HG03457 (cell line): ENCODE measurements at regions not wholly inside any gene's neighbourhood (a gene's known extent, or its start where the extent isn't known, plus 50 kb on each side); places are given as distances from the start of the nearest gene placed in this dataset.

Source experiments
- ATAC-seq: cut with Tn5 transposase; IDR thresholded peaks from one replicate; pipeline ENCODE4 v1.9.1; 2021; ENCODE audit warnings: moderate number of reproducible peaks; ENCODE audit not compliant: unreplicated experiment

DNA sequence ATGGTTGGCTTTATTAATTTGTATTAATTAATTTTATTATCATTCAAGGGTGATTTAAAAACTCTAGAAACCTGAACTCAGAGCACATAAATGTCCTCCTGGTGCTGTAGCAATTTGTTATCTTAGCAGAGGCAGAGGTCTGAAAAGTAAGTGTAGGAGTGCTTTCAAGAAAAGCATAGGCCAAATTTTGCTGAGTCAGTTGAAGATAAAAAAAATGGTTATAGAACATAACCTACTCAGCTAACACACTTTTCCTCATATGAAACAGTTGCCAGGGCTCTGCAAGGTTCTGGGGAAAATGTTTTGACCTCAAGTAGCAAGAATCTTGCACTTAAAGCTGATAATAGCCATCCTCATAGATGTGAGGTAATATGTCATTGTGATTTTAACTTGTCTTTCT is 53.5 kb upstream of the CHODL start:
- no peak for ATAC-seq

DNA sequence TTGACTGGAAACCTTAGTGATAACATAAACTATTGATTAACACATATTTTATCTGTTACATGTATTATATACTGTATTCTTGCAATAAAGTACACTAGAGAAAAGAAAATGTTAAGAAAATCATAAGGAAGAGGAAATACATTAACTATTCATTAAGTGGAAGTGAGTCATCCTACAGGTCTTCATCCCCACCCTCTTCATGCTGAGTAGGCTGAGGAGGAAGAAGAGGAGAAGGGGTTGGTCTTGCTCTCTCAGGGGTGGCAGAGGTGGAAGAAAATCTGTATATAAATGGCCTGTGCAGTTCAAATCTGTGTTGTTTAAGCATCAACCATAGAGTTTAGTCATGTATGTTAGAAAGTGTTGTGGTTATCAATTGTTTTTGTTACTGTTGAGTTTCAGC is 66.1 kb upstream of the CHODL start:
- no peak for ATAC-seq

DNA sequence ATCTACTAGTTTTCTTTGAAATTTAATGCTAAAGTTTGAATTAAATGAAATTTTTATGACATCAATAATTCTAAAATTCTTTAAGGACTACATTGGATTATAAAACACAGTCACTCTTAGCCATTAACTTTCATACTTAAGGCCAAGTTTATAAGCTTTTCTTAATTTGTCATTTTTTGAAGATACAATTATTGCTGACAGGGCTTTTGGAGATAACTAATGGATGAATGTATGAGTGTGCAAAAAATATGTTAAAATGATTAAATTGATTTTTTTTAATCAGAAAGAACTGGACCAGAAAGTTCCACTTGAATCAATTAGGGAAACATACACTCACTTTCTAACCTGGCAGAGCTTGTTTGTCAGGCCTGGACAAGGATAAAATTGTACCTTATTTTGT is 70.3 kb upstream of the CHODL start:
- ATAC-seq, result no peak

DNA sequence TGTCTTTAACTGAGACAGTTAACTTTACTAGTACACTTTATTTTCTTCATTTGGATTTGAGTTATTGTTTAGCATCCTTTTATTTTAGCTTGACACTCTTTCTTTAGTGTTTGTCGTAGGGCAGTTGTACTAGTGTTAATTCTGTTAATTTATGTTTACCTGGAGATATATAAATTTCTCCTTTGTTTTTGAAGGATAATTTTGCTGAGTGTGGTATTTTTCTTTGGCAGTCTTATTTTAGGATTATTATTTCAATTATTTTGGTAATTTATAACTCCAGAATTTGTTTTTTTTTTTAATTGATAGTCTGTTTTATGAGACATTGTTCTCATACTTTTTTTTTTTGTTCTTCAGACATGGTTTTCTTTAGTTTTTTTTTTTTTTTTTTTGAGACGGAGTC is 73.8 kb upstream of the CHODL start:
- no peak for ATAC-seq

DNA sequence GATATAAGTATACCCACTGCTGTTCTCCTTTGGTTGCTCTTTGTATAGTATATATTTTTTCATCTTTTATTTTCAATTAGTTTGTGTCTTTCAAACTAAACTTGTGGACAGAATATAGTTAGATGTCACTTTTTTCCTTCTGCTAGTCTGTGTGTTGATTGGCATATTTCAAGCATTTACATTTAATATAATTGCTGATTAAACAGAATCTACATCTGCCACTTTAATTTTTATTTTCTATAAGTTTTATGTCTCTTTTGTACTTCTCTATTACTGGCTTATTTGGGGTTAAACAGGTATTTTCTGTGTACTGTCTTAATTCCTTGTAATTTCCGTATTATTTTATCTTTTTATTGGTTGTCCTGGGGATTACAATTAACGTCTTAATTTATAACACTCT is 74.4 kb upstream of the CHODL start:
- no peak for ATAC-seq

DNA sequence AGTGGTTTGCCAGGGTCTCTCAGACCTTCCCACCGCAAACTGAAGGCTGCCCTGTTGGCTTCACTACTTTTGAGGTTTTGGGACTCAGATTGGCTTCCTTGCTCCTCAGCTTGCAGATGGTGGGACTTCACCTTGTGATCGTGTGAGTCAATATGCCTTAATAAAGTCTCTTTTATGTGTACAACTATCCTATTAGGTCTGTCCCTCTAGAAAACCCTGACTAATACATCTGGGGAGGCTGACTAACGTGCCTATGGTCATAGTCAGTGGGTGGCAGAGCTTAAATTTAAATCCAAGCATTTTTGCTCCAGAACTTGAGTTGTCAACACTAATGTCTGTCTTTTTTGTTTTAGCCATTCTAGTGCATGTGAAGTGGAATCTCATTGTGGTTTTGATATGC is 76.5 kb upstream of the CHODL start:
- ATAC-seq, result no peak

DNA sequence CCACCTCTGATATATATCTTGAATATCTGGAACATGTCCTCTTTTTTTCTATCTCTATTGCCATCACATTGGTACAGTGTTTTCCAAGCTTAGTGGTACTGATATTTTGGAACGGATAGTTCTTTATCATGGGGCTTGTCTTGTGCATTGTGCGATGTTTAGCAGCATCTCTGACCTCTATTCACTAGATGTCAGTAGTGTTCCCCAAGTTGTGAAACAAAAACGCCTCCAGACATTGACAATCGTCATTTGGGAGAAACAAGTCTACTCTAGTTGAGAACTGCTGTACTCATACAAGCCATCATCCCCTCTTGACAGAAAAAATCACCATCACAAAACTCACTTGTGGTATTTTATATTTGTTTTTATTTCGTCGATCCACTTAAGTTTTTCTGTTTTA is 79.7 kb upstream of the CHODL start:
- no peak for ATAC-seq

DNA sequence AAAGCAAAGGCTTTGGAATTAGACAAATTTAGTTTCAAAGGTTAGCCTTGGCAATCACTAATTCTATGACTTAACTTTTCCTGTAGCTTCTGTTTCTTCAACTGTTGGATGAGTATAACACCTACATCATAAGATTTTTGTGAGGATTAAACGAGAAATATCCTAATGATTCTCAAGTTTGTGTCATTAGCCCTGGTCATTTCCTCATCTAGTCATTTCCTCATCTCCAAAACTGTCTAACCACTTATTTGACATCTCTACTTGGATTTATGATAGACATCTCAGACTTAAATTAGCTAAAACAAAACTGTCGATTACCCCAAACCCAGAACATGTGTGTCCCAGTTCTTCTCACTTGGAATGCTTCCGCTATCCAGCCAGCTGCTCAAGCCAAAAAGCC is 80.2 kb upstream of the CHODL start:
- no peak for ATAC-seq

DNA sequence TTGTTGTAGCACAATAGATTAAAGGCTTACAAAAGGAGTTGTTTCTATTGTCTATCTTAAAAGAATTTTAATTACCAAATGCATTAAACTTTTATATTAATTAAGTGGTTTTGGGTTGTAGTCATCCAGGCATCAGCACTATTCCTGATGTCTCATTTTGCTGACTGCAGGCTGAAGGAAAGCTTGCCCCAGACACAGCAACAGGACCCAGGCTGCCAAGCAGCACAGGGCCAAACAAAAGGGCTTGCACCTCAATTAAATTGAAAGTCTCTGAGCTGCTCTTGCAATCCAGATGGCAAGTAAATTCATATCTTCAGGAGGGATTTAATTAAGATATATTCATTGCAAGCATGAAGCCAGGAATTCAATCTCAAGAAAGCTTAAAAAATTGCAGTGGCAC is 80.7 kb upstream of the CHODL start:
- no peak for ATAC-seq

DNA sequence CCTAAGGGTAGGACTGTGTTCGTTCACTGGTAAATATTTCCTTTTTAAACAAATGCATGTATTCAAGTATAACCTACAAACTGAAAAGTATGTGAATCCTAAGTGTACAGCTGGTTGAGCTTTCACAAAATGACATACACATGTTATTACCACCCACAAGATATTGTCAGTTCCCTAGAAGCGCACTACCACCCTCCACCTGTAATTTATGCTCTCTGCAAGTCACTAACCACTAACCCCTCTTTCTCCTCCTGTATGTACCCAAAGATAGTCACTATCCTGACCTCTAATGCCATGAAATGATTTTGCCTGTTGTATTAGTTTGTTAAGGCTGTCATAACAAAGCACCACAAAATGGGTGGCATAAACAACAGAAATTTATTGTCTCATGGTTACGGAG is 82.8 kb upstream of the CHODL start:
- no peak for ATAC-seq

DNA sequence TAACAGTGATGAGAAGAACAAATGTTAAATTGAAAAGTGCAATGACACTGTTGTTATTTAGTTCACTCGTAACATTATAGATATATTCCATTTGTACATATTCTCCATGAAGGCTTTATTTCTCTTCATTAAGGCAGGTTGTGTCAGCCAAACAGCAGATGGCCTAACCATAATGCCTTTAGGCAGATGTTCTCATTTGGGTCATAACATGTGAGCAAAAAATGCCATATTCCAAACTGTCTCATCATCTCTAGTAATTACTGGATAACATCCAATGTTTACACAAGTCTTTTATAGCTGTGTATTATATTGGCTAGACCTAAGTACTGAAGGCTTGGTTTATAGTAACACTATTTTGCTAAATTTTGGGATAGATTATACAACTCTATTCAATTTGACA is 87.2 kb upstream of the CHODL start:
- no peak for ATAC-seq

DNA sequence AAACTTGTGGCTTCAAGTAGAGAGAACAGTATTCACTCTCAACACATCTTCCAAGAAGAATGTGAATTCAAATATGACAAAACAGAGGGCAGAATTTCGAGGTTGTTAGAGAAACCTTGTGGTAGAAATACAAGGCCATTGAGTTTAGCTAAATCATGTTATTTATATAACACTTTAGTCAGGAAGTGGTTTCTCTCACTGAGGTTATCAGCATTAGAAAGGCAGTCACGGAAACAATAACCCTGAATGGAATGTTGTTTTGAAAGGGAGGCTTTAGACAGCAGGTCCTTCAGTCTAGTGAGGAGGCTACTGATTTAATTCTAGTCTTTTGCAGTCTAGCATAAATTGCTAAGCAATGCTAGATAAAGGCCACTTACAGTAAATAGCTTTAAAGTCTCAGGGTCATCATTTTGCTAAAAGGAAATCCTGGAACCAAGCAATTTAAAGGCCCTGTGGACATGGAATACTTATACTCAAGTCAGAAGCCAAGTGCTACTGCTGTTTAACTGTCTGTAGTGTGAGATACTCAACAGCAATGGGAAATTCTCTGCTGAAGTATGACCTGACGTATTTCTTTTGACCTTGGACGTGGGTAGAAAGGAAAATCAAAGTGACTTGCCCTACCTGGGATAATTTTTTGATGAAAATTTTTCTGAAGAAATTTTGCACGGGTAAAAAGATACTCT is 89.0 kb upstream of the CHODL start:
- peak; percentile 61 for ATAC-seq

DNA sequence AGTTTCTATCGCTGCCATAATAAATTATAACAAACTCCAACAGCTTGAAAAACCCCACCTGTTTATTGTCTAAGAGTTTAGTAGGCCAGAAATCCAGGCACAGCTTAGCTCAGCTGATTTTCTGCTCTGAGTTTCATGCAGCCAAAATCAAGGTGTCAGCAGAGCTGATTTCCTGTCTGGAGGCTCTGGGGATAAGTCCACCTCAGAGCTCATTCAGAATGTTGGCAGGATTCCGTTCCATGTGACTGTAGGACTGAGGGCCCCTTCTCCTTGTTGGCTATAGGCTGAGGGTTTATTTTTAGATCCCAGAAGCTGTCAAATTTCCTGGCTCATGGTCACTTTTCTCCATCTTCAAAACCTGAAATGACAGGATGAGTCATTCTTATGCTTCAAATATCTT is 91.6 kb upstream of the CHODL start:
- ATAC-seq, result no peak

DNA sequence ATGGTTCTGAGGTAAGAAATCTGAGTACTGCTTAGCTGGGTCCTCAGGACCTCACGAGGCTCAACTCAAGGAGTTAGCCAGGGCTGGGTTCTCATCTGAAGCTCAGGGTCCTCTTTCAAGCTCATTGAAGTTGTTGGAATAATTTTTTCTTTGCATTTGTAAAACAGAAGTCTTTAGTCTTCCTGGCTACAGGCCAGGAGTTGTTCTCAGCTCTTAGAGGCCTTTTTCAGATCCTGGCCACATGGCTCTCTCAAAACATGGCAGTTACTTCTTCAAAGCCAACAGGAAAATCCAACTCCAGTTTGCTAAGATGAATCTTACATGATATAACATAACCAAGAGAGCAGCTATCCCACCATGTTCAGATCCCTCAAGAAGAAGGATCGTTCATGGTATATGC is 92.3 kb upstream of the CHODL start:
- no peak for ATAC-seq

DNA sequence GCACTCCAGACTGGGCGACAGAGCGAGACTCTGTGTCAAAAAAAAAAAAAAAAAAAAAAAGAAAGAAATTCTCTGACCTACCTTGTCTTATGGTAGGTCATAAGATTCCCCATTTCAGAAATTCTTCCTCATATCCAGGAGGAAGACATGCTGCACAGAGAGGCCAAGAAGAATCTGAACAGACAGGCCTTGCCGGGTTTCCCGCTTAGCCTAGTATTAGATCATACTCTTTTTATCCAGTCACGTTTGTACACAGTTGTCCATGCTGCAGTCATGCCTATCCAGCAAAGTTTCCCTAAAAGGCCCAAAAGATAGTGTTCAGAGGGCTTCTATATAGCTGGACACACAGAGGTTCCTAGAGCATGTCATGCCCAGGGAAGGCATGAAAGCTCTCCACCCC is 93.6 kb upstream of the CHODL start:
- ATAC-seq, result no peak

DNA sequence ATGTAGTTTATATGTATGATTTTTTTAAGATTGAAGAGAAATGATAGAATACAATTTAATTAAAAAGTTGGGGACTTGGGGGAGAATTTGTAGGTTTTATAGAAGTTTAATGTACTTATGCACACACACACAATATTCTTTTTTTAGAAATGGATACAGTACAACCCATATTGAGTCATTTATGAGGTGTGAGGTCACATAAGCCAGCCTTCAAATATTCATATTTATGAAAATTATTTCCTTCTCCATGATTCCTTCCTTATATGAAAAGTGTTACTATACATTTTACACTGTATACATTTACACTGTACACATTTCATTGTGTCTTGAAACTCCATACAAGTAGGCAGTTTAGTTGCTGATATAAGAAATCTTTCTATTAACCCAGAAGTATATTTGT is 96.2 kb upstream of the CHODL start:
- no peak for ATAC-seq

DNA sequence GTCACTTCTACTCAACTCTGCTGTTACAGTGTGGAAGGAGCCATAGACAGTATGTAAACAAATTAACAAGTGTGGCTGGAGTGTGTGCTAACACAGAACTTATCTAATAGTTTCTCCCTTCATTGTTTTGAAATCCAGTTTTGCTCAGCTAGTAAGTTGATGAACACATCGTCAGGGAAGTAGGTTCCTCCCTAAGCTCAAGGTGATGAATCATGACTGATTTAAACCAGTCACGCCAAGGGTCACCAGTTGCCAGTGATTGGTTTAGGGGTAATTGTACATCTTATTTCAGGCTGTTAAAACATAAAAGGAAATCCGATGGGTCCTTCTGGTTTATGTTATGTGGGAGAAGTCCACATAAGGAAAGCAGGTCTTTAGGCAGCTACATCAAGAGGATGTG is 97.0 kb upstream of the CHODL start:
- ATAC-seq, result no peak

DNA sequence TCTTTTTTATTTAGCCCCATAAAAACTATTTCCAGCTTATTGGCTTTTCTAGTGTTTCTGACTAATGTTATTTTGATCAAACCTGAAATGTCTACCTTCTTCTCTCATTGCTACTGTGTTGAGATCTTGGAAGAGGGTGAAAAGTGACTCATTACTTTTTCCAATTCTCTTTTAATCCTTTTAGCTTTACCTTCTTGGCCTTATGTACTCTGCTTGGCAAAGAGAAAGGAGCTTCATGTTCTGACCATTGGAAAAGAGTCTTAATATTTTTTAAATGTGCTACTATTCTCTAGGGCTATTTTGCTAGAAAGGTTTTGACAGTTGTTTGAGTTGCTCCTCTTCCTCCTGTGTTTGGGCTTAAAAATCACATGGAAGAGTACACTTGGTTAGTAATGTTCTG is 97.8 kb upstream of the CHODL start:
- ATAC-seq, result no peak

DNA sequence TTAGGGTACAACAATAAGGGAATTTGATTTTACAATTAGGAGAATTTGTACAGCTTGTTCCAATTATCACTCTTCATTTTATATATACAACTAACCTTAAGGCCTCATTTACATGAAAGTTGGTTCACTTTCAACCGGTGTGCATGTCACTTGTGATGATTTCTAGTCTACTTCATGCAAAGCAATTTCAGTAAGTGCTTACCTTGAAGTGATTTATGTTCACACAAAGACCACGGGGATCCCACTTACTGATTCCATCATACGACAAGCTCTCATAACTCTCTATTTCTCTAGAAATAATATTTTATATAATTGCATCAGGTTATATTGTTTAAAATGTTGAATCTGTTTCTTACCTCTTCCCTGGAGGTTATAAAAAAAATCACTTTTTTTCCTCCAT is 100.3 kb upstream of the CHODL start:
- no peak for ATAC-seq

DNA sequence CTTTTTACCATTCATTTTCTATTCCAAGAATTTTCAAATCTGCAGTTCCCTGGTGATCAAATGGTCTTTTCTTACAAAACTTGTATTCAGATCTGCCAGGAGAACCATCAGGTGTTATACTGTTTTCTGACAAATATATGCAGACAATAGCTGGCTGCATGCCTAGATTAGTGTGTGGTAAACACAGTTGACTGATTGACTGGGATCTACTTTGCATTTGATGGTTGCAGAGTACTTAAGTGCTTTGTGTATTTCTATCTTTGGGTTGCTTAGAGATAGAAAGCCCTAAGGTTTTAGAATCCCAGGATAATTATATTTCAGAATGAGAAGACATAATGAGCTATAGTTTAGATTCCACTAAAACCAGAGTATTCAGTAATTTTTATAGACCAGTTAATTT is 102.0 kb upstream of the CHODL start:
- ATAC-seq, result no peak

DNA sequence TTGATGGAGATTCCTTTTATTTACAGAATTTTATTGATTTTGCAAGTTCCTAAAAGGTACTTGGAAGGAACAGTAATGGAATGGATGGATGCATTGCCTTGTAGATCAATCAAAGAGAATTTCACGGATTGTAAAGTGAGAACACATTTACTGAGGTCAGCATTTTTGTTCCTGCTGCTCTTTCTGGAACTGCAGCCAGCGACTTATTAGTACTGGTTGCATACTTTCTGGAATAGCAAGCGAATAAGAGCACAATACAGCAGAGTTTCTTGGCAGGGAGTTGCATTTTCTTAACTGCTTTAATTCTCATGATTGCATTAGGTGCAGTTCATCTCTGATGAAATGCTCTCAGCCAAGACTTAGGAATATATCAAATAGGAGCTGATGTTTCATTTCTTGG is 106.1 kb upstream of the CHODL start:
- no peak for ATAC-seq

DNA sequence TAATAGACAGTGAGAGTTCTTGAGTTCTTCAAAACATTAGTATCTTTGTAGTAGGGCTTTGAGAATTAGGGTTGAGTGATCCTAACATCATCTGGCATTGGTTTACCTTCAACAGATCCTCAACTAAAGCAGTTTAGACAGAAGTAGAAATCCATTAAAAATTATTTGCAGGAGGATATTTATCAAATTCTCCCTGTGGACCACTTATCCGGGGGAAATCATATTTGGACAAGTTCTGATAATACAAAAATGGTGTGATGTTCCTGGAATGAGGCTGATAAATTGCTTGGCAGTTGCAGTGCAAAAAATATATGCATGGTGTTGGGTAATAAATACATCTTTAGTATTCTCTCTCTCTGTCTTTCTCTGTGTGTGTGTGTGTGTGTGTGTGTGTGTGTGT is 115.1 kb upstream of the CHODL start:
- ATAC-seq, result no peak

DNA sequence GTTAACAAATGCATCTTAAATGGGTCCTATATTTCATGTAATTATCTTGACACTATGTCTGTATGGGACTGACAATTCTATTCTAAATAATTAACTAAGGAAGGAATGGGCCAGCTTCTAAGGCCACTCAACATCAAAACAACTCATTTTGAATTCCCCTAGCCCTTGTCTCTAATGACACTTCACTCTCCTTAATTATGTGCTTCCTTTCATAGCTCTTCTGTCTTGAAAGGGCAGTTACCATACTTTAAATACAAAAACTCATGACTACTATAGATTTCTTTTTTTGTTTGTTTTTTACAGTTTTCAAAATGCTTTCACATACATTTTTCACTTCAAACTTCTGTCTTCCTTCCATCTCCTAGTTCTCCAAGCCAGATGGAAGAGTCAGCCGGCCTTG is 126.1 kb upstream of the CHODL start:
- ATAC-seq, result no peak

DNA sequence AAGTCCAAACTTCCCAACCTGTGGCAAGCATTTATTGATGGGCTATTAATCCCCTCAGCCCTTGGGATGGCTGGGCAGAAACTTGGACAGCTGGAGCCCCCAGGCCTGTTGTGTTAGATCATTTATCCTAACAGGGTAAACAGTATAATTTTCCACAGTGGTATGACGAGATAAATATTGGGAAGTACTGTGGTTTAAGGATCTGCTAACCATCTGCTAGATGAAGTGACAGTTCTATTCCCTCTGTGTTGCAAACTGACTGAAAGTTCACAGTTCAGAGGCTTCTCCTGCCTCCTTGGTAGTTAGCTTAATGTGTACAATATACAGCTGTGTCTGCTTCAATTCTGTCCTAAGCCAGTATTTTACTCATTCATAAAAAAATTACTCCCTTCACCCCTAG is 127.5 kb upstream of the CHODL start:
- no peak for ATAC-seq
